Muscle of leg (tissue), 3 donors: ENCODE measurements at regions not wholly inside any gene's neighbourhood (a gene's known extent, or its start where the extent isn't known, plus 50 kb on each side); places are given as distances from the start of the nearest gene placed in this dataset.

ENCODE experiments used
- DNase-seq: peaks from one replicate; pipeline ENCODE4 v3.0.0; 2013
- H3K27ac ChIP-seq: one replicate; pipeline ENCODE4 v1.5.1; 2013; ENCODE audit warnings: mild to moderate bottlenecking, low read length, control low read depth
- H3K27me3 ChIP-seq: one replicate; pipeline ENCODE4 v1.6.1; 2013; ENCODE audit warnings: low read length; ENCODE audit not compliant: control insufficient read depth, insufficient read depth
- H3K36me3 ChIP-seq: one replicate; pipeline ENCODE4 v1.6.1; 2013; ENCODE audit warnings: low read length; ENCODE audit not compliant: control insufficient read depth, insufficient read depth
- H3K4me1 ChIP-seq: one replicate; pipeline ENCODE4 v1.6.1; 2013; ENCODE audit warnings: low read length; ENCODE audit not compliant: control insufficient read depth, insufficient read depth
- H3K4me3 ChIP-seq: one replicate; pipeline ENCODE4 v1.5.1; 2013; ENCODE audit warnings: low read length, control low read depth
- H3K9me3 ChIP-seq: replicated peaks from 2 replicates; pipeline ENCODE4 v1.6.1; 2013; ENCODE audit warnings: low read depth, low read length; ENCODE audit not compliant: control insufficient read depth
- WGBS: methylation state at CpG from one replicate; pipeline ENCODE4 v1.1.5; 2013; ENCODE audit warnings: missing lambda C conversion rate; ENCODE audit not compliant: insufficient coverage; 5-methylcytosine and 5-hydroxymethylcytosine counted together

- H3K4me3 ChIP-seq: no peak overlapping the region
- DNase-seq: no peak
- H3K36me3 ChIP-seq: no peaks in the 10 kb centered on the region
- no peaks in the 10 kb centered on the region for H3K27me3 ChIP-seq
- H3K9me3 ChIP-seq: no peaks in the 10 kb centered on the region
- no CpG with 5 or more reads among the region's 1 CpG for WGBS
- H3K27ac ChIP-seq: no peak overlapping the region
- no peaks in the 10 kb centered on the region for H3K4me1 ChIP-seq
Measured at GRCh38 chr4:55753856-55754255, 65.7 kb upstream of the EXOC1L start.

DNA sequence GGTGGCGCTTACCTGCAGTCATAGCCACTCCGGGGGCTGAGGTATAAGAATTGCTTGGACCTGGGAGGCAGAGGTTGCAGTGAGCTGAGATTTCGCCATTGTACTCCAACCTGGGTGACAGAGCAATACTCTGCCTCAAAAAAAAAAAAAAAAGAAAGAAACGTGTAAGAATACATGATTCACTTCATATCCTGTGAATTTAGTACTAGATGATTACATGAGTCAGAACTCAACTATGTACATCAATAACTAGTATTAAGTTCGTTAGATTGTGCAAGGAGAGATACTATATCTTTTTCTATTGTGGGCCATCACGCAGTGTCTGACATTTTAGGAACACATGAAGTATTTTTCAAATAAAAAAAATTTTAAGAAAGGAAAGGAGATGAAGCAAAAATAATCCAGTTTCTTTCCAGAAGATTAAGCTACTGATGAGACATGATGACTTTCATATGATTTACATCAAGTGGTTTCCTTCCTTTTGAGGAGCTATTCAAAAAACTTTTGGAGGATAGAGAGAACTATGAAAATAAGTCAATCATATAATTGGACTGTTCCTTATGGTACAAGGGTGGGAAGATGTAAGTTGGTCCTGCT is 64.7 kb upstream of the EXOC1L start:
- no peaks in the 10 kb centered on the region for H3K9me3 ChIP-seq
- H3K4me3 ChIP-seq: no peak overlapping the region
- no CpG with 5 or more reads among the region's 6 CpGs for WGBS
- no peak for DNase-seq
- no peak overlapping the region for H3K27ac ChIP-seq
- no peaks in the 10 kb centered on the region for H3K4me1 ChIP-seq
- no peaks in the 10 kb centered on the region for H3K36me3 ChIP-seq
- H3K27me3 ChIP-seq: no peaks in the 10 kb centered on the region

GRCh38 chr4:55756208-55756607 is 63.4 kb upstream of the EXOC1L start:
- WGBS: no CpG with 5 or more reads among the region's 3 CpGs
- H3K36me3 ChIP-seq: no peaks in the 10 kb centered on the region
- no peaks in the 10 kb centered on the region for H3K4me1 ChIP-seq
- no peaks in the 10 kb centered on the region for H3K27me3 ChIP-seq
- no peak overlapping the region for H3K4me3 ChIP-seq
- DNase-seq: no peak
- no peak overlapping the region for H3K27ac ChIP-seq
- no peaks in the 10 kb centered on the region for H3K9me3 ChIP-seq

GRCh38 chr4:55757356-55757952 is 62.1 kb upstream of the EXOC1L start:
- Histone ChIP-seq H3K36me3 (no peaks in the 10 kb centered on the region), H3K4me3 (no peak overlapping the region), H3K27ac (no peak overlapping the region), H3K4me1 (no peaks in the 10 kb centered on the region), H3K9me3 (no peaks in the 10 kb centered on the region), H3K27me3 (no peaks in the 10 kb centered on the region)
- no peak for DNase-seq

GRCh38 chr4:55758066-55758465 is 61.5 kb upstream of the EXOC1L start:
- Histone ChIP-seq H3K27me3 (no peaks in the 10 kb centered on the region), H3K36me3 (no peaks in the 10 kb centered on the region), H3K4me1 (no peaks in the 10 kb centered on the region), H3K4me3 (no peak overlapping the region), H3K27ac (no peak overlapping the region), H3K9me3 (no peaks in the 10 kb centered on the region)
- DNase-seq: no peak
- no CpG with 5 or more reads among the region's 2 CpGs for WGBS

DNA sequence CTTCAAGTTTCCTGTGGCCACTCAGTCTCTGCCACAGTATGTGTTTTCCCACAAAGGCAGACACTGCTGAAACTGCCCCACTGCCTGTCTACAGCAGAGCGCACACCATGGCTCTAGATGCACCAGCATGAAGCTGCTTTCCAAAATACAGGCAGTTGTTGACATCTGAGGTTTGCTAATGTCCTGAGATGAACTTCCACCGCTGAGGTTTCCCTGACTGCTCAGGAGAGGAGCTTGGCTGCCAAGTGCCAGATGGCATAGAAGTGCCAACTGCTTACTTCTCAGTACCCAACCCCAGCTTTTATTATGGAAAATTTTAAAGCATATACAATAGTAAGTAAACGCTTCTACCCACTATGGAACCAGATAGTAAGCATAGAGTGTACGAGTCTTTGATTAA is 61.0 kb upstream of the EXOC1L start:
- 93% methylated on average over 3 of the region's 4 CpGs for WGBS
- H3K27ac ChIP-seq: no peak overlapping the region
- no peaks in the 10 kb centered on the region for H3K9me3 ChIP-seq
- H3K27me3 ChIP-seq: no peaks in the 10 kb centered on the region
- no peak for DNase-seq
- H3K4me1 ChIP-seq: no peaks in the 10 kb centered on the region
- H3K4me3 ChIP-seq: no peak overlapping the region
- H3K36me3 ChIP-seq: no peaks in the 10 kb centered on the region

DNA sequence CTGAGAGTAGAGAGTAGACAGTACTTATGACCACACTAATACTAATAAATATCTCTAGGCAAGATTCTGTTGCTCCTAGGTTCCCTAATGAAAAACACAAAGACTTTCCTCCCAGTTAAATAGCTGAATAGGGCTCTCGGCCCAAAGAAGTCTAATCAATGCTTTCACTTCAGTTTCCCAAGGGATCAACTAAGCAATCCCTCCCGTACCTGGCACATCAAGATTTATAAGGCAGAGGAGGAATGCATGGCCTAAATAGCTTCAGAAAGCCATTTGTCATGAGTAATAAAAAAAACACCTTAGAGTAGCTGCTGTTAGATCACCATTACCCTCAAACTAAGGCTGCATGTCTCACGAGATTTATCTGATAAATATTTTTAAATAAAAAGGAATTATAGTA is 56.8 kb upstream of the EXOC1L start:
- Histone ChIP-seq H3K4me1 (no peaks in the 10 kb centered on the region), H3K27ac (no peak overlapping the region), H3K9me3 (no peaks in the 10 kb centered on the region), H3K4me3 (no peak overlapping the region), H3K27me3 (no peaks in the 10 kb centered on the region), H3K36me3 (no peaks in the 10 kb centered on the region)
- DNase-seq: no peak
- WGBS: no CpG with 5 or more reads among the region's 3 CpGs

DNA sequence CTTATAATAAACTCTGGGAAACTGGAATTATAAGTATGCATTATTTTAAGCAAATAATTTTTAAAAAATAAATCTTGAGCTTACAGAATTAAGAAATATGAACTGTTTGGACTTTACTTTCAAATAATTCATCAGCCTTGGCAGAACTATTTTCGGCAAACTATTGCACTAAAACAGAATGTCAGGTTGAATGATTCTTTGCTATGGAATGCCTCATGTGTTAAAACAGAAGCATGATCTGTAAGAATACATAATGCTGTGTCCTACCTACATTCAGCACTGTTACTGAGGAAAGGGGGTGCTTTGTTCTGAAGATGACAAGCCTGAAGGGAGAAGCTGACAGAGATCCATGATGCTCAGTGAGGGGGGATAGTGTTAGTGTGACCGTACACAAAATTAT is 55.6 kb upstream of the EXOC1L start:
- no peak overlapping the region for H3K27ac ChIP-seq
- WGBS: no CpG with 5 or more reads among the region's 2 CpGs
- H3K4me1 ChIP-seq: no peaks in the 10 kb centered on the region
- no peaks in the 10 kb centered on the region for H3K27me3 ChIP-seq
- H3K9me3 ChIP-seq: no peaks in the 10 kb centered on the region
- H3K36me3 ChIP-seq: no peaks in the 10 kb centered on the region
- no peak for DNase-seq
- H3K4me3 ChIP-seq: no peak overlapping the region

DNA sequence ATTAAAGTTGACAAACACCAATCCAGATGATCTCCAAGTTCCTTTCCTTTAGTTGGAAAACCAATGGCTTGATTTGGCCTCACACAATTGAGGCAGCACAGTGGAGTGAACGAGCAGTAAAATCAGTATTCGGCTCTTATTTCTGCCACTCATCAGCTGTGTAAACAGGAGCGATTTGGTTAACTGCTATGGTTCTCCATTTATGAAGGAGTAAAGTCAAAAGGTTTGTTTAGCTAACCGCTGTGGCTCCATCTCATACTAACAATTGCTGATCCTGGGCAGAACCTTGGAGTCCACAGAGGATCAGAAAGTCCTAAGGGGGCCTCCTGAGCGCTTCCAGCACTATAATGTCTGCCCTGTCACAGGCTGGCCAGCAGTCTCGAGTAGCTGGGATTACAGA is 54.5 kb upstream of the EXOC1L start:
- DNase-seq: no peak
- Histone ChIP-seq H3K4me3 (no peak overlapping the region), H3K27ac (no peak overlapping the region), H3K4me1 (no peaks in the 10 kb centered on the region), H3K27me3 (no peaks in the 10 kb centered on the region), H3K9me3 (no peaks in the 10 kb centered on the region), H3K36me3 (no peaks in the 10 kb centered on the region)
- 82% methylated on average over 3 of the region's 6 CpGs for WGBS

GRCh38 chr4:55768291-55768690 is 51.3 kb upstream of the EXOC1L start:
- Histone ChIP-seq H3K4me3 (no peak overlapping the region), H3K4me1 (no peaks in the 10 kb centered on the region), H3K27me3 (no peaks in the 10 kb centered on the region), H3K27ac (no peak overlapping the region), H3K36me3 (no peaks in the 10 kb centered on the region), H3K9me3 (no peaks in the 10 kb centered on the region)
- WGBS: no CpG with 5 or more reads among the region's 3 CpGs
- peak; percentile 8 for DNase-seq
